Calu3 (cell line): ENCODE measurements at regions not wholly inside any gene's neighbourhood (a gene's known extent, or its start where the extent isn't known, plus 50 kb on each side); places are given as distances from the start of the nearest gene placed in this dataset.
A peak's percentile ranks its signal among the peaks of the same experiment; 100 is the strongest.

ENCODE experiments used
- BruUV-seq: library from RNA; stranded (reverse); fragments of 400-500 nt; replicated peaks from 2 replicates; lab custom pipeline; 2021; lab: Mats Ljungman, UMichigan
- CTCF ChIA-PET: fragments of 300-600 bp; sonication (Branson Sonifier 250); formaldehyde crosslinking; loops from one replicate; lab custom pipeline; 2022; ENCODE audit warnings: antibody characterized with exemption; lab: Charles Lee
- DNase-seq: peaks from one replicate; pipeline ENCODE4 v3.0.0; 2022
- H3K27ac Mint-ChIP-seq: one replicate; pipeline ENCODE4 v1.8.0; 2022; ENCODE audit warnings: mixed read lengths; ENCODE audit not compliant: unreplicated experiment
- H3K27me3 Mint-ChIP-seq: one replicate; pipeline ENCODE4 v1.8.0; 2022; ENCODE audit warnings: mixed read lengths; ENCODE audit not compliant: unreplicated experiment
- H3K36me3 Mint-ChIP-seq: one replicate; pipeline ENCODE4 v1.8.0; 2022; ENCODE audit warnings: mild to moderate bottlenecking, moderate library complexity, mixed read lengths; ENCODE audit not compliant: insufficient read depth, unreplicated experiment
- H3K4me1 Mint-ChIP-seq: one replicate; pipeline ENCODE4 v1.8.0; 2022; ENCODE audit warnings: mild to moderate bottlenecking, low read depth, mixed read lengths; ENCODE audit not compliant: unreplicated experiment
- H3K4me3 Mint-ChIP-seq: one replicate; pipeline ENCODE4 v1.8.0; 2022; ENCODE audit warnings: mild to moderate bottlenecking, low read depth, moderate library complexity, mixed read lengths; ENCODE audit not compliant: unreplicated experiment
- H3K9me3 Mint-ChIP-seq: one replicate; pipeline ENCODE4 v1.8.0; 2022; ENCODE audit warnings: low read depth, mixed read lengths; ENCODE audit not compliant: unreplicated experiment
- CTCF ChIP-seq: fragments of 200-600 bp; IDR thresholded peaks from one replicate; pipeline ENCODE4 v1.8.0; 2022; ENCODE audit warnings: antibody characterized with exemption; ENCODE audit not compliant: unreplicated experiment
- intact Hi-C: fragments of 100-400 bp; cut with micrococcal nuclease; formaldehyde crosslinking; loops from one replicate; pipeline ENCODE4 v1.10.0; 2022; ENCODE audit not compliant: unreplicated experiment

DNA sequence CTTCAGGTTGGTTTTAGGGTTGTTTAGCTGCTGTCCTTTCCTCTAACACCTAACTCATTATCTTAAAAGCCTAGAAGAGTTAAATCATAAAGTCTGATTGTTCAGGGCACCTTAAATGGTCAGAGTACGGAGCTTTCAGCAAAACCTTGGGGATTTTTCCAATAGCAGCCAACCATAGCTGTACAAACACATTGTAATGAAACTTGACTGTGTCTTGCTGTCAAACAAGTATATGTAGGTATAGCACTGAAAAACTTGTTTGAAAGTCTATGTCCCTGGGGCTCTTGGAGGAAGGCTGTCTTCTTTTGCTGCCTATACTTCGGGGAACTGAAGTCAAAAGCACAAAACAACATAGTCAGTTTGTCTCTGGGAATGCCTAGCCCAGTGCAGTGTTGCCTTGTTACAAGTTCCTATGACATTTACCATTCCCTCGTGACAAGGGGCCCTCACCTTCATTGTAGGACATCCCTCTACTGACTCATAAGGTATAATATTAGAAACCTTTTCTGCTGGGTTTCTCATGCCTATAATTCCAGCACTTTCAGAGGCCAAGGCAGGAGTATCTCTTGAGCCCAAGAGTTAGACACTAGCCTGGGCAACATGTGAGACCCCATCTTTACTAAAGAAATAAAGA is 474.5 kb upstream of the NBEA start:
- Mint-ChIP-seq H3K27me3 (no peaks in the 10 kb centered on the region), H3K27ac (no peak overlapping the region), H3K36me3 (no peaks in the 10 kb centered on the region), H3K4me3 (no peak overlapping the region), H3K4me1 (peaks cover 61% of the 10 kb centered on the region), H3K9me3 (no peaks in the 10 kb centered on the region)
- no peak for TF ChIP-seq CTCF
- intact Hi-C loops = loop anchor here (5.0 to 10.0 kb wide), 2 partner anchors 123 to 310 kb away; no protein-coding TSS in a partner anchor
- DNase-seq = no peak
- no TSS peak for BruUV-seq
- CTCF ChIA-PET = interaction anchor here (0.6 to 0.7 kb wide), 2 partner anchors 39 to 244 kb away, joined by 3 to 5 read pairs; no protein-coding TSS in a partner anchor

GRCh38 chr13:34469196-34469986 is 472.7 kb upstream of the NBEA start:
- Mint-ChIP-seq H3K4me1 (peaks cover 45% of the 10 kb centered on the region), H3K9me3 (no peaks in the 10 kb centered on the region), H3K27ac (peak overlapping the region; percentile 83), H3K27me3 (no peaks in the 10 kb centered on the region), H3K4me3 (no peak overlapping the region), H3K36me3 (no peaks in the 10 kb centered on the region)
- BruUV-seq = no TSS peak
- intact Hi-C loops = loop anchor here (5.0 to 10.0 kb wide), 2 partner anchors 125 to 312 kb away; no protein-coding TSS in a partner anchor
- TF ChIP-seq CTCF = no peak
- peak; percentile 30 for DNase-seq
- CTCF ChIA-PET = interaction anchor here (0.6 to 1.5 kb wide), 3 partner anchors 54 to 691 kb away, joined by 3 to 6 read pairs (median 3); no protein-coding TSS in a partner anchor

GRCh38 chr13:34474187-34474868 is 467.7 kb upstream of the NBEA start:
- intact Hi-C loops = no loop called here
- Mint-ChIP-seq H3K4me3 (no peak overlapping the region), H3K36me3 (no peaks in the 10 kb centered on the region), H3K9me3 (no peaks in the 10 kb centered on the region), H3K27ac (no peak overlapping the region), H3K27me3 (no peaks in the 10 kb centered on the region), H3K4me1 (peaks cover 21% of the 10 kb centered on the region)
- no peak for TF ChIP-seq CTCF
- CTCF ChIA-PET = no interaction called here
- no TSS peak for BruUV-seq
- no peak for DNase-seq

GRCh38 chr13:34478376-34478775 is 463.7 kb upstream of the NBEA start:
- TF ChIP-seq CTCF = no peak
- H3K27ac Mint-ChIP-seq = no peak overlapping the region
- no peaks in the 10 kb centered on the region for H3K36me3 Mint-ChIP-seq
- no peak for DNase-seq
- H3K4me3 Mint-ChIP-seq = no peak overlapping the region
- no peaks in the 10 kb centered on the region for H3K27me3 Mint-ChIP-seq
- intact Hi-C loops = no loop called here
- CTCF ChIA-PET = no interaction called here
- H3K4me1 Mint-ChIP-seq = no peaks in the 10 kb centered on the region
- BruUV-seq = no TSS peak
- H3K9me3 Mint-ChIP-seq = no peaks in the 10 kb centered on the region
